NCI-H345 treated with DMSO at 0.1 percent for 48 hours (cell line): ENCODE measurements at regions not wholly inside any gene's neighbourhood (a gene's known extent, or its start where the extent isn't known, plus 50 kb on each side); places are given as distances from the start of the nearest gene placed in this dataset.
"Not testable (repeated sequence)": the region's sequence is repeated elsewhere in the genome, so short reads cannot be mapped to it uniquely, and the experiment has no call there.

Experiments
- DNase-seq: peaks from one replicate; lab custom pipeline; 2025; ENCODE audit not compliant: unreplicated experiment; lab: John Stamatoyannopoulos, UW

GRCh38 chr12:23236066-23236780, 611.3 kb downstream of the ETNK1 start:
- no peak for DNase-seq

- DNase-seq: no peak
Observed at GRCh38 chr12:23236811-23237210, 611.8 kb downstream of the ETNK1 start.

DNA sequence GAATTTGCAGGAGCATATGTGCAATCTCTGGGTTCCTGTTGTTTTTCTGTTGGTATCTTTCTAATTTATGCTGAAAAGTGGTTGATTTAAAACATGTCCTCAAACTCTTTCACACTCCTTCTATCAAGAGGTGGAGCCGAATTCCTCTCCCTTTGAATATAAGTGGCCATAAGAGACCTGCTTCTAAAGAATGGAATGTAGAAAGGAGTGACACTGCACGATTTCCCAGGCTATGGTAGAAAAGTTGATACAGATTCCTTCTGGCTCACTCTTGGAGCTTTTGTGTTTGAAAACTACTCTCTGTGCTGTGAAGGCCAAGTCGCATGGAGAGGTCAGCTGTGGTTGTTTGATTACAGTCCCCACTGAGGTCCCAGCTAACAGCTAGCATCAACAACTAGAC, 613.2 kb downstream of the ETNK1 start:
- no peak for DNase-seq

DNA sequence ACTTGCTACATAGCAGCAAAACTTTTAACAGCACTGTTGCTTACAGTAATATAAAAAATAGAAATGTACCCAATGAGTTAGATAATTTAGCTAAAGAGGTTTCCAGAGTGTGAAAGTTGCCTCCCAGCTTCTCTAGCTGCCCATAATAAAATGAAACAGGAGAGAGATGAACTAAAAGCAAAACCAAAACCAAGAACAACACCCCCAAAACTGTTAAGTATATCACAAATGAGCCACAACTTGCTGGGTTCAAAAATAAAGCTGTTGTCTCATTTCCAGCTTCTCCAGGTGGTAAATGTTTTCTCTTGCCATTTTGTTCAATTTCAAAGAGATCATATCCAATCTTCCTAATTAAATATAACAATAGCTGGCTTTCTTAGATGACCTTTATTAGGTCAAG, 614.0 kb downstream of the ETNK1 start:
- DNase-seq: no peak

GRCh38 chr12:23245186-23245585, 620.2 kb downstream of the ETNK1 start:
- DNase-seq: no peak

- DNase-seq: no peak
Observed at GRCh38 chr12:23253191-23253590, 628.2 kb downstream of the ETNK1 start.

DNA sequence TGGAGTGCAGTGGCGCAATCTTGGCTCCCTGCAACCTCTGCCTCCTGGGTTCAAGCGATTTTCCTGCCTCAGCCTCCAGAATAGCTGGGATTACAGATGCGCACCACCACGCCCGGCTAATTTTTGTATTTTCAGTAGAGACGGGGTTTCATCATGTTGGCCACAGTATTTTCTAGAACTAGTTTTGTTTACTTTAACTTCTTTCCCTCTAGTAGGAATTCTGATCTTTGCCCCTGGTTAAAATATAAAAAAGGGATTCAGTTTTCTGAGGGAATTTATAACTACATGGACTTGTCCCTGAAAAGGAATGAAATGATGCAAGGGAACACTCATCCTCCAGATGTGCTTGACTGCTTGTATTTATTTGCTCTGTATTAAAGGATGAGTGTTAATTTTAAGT, 628.9 kb downstream of the ETNK1 start:
- not testable (repeated sequence) for DNase-seq

DNA sequence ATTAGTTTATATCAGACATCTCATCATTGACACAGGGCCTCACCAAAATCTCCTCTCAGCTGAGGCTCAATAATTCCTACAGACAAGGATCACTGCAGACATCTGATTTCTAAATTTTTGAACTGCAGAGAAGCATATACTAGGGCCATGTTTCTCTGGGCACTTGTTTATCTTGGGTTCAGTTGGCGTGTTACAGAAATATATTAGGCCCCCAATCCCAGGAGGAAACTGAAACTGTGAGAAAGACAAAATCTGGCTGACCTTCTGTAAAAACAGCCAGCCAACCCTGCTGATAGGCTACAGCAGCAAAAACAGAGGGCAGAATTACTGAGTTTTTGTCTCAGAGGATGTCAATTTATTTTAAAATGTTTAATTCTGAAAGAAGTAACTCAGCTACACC, 634.6 kb downstream of the ETNK1 start:
- no peak for DNase-seq

- DNase-seq: no peak
Observed at GRCh38 chr12:23262670-23263069, 637.7 kb downstream of the ETNK1 start.

- no peak for DNase-seq
Observed at GRCh38 chr12:23277831-23278230, 652.9 kb downstream of the ETNK1 start.

GRCh38 chr12:23281295-23281694, 656.3 kb downstream of the ETNK1 start:
- no peak for DNase-seq

DNA sequence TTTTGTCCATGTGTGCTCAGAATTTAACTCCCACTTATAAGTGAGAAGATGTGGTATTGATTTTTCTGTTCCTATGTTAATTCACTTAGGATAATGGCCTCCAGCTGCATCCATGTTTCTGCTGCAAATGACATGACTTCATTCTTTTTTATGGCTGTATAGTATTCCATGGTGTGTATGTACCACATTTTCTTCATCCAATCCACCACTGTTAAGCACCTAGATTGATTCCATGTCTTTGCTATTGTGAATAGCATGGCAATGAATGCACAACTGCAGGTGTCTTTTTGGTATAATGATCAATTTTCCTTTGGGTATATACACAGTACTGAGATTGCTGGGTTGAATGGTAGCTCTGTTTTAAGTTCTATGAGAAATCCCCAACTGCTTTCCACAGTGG, 657.7 kb downstream of the ETNK1 start:
- no peak for DNase-seq

DNA sequence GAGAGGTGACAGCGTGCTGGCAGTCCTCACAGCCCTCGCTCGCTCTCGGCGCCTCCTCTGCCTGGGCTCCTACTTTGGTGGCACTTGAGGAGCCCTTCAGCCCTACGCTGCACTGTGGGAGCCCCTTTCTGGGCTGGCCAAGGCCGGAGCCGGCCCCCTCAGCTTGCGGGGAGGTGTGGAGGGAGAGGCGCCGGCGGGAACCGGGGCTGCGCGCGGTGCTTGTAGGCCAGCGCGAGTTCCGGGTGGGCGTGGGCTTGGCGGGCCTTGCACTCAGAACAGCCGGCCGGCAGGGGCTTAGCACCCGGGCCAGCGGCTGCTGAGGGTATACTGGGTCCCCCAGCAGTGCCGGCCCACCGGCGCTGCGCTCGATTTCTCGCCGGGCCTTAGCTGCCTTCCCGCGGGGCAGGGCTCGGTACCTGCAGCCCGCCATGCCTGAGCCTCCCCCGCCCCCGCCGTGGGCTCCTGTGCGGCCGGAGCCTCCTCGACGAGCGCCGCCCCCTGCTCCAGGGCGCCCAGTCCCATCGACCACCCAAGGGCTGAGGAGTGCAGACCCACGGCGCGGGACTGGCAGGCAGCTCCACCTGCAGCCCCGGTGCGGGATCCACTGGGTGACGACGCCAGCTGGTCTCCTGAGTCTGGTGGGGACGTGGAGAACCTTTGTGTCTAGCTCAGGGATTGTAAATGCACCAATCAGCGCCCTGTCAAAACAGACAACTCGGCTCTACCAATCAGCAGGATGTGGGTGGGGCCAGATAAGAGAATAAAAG, 661.0 kb downstream of the ETNK1 start:
- DNase-seq: not testable (repeated sequence)

DNA sequence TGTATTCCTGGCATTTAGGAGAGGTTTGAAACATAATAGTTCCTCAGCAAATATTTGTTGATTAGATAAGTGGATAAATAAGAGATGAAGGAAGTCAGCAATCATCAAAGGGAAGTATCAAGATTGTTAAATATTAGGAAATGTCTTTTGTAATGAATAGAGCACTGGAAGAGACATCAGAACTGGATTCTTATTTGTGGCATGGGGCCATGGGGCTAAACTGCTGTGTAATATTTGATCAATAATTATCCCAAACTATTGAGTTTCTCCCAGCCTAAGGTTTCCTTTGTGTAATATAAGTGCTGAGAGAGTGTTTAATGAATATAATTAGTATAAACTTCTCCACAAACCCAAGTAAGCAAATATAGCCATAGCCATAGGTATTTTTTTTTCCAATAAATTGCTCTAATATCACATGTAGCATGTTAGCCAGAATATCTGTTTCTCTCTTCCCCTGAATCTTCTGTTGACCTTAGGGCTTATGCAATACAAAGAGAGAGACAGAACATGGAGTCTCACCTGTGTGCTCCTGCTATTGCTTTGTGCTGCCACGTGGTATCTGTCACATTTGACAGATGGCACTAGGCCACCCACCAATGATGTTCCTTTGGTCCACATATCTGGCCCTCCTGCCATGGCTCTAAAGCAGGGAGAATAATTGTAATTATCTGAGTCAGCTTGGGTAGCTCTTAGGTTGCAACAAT, 658.7 kb downstream of the SOX5 start:
- DNase-seq: no peak

DNA sequence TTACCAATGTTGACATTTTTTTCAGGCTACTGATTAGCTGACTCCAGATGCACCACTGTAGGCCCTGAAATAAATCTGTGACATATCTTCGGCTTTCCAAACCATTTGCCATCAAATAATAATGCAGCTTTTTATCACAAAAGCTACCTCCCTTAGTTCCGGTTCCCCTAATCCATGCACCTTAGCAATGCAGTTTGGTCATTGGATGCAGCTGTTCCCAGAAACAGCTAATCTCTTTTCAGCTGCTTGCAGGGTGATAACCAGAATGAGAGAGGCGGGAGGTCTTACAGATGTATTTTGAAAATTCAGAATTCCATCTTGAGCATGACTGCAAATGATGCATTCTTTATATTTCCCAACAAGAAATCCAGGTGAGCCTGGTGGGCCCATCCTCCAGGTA, 646.2 kb downstream of the SOX5 start:
- DNase-seq: no peak

- no peak for DNase-seq
Observed at GRCh38 chr12:23303821-23304220, 645.6 kb downstream of the SOX5 start.

GRCh38 chr12:23333938-23334337, 615.5 kb downstream of the SOX5 start:
- no peak for DNase-seq

DNA sequence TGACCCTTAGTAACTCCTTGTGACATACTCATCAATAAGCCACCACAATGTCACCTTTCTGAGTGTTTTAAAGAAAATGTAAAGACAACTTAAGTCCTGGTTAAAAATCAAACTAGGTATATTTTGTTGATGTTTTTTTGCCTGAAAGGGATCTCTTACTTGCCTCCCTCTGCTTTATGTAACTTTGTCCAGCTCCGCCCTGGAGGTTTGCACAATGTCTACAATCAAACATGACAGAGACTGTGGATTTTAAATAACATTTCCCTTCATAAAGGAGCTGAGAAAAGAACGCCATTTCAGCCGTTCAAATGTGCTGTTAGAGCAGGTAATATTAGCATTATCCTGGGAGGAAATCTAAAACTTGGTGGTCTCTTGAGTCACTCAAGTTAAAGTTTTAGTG, 613.9 kb downstream of the SOX5 start:
- DNase-seq: no peak

DNA sequence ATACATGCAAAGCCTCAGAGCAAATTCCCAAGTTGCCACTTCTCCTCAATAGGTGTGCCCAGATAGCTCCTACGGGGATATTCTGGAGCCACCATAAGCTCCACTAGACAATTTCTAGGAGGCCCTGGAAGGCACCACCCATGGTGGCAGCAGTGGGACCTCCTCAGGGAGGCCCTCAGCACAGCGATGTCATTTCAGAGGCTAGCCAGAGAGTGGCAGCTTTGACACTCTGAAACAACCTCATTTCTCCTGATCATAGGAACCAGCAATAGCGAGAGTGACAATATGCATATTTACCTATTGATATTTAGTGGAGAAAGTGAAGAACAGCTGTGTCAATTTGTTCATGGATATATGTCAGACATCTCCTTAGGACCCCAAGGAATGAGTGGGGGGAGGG, 612.3 kb downstream of the SOX5 start:
- DNase-seq: no peak

DNA sequence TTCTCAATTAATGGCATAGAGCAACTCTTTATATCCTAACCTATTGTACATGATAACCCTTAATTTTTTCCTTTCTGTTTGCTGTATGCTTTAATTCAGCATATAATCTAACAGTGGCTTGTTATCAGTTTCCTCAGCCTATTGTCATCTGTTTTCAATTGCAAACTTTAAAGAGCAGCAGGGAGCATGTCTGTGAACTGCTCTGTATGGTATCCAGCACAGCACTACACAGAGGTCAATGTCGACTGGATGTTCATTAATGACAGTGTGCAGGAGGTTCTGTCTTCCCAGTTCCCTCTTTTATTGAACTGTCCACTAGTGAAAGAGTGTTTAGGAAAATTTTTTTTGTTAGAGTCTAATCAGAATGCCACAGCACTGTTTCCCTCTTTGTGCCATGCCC, 609.1 kb downstream of the SOX5 start:
- no peak for DNase-seq

DNA sequence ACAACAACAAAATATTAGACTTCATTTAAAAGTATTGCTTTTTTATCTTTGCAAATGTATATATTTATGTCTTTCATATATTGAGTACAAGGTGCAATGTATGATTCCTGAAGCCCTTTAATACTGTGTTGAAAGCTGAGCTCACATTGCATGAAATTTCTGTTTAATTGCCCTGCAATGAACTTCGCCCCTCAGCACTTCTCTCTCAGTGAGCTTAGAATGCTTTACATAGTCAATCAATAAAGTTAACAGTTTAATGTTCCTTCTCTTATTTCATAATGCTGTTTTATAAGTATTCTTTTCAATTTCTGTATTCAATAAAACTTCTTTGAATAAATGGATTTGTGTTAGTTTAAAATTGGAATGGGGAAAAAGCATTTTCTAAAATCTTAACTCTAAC, 607.1 kb downstream of the SOX5 start:
- no peak for DNase-seq

GRCh38 chr12:23349564-23349963, 599.9 kb downstream of the SOX5 start:
- DNase-seq: no peak
